DOHH2 (cell line): ENCODE measurements at regions not wholly inside any gene's neighbourhood (a gene's known extent, or its start where the extent isn't known, plus 50 kb on each side); places are given as distances from the start of the nearest gene placed in this dataset.

ENCODE experiments used
- H3F3A ChIP-seq: fragments of 200-600 bp; sonication (generic), shearing (Covaris generic); 2 replicates; pipeline ENCODE4 v1.6.0; 2016; ENCODE audit warnings: antibody characterized with exemption, mild to moderate bottlenecking; ENCODE audit not compliant: control insufficient read depth, insufficient read depth
- H3K27ac ChIP-seq: fragments of 200-600 bp; sonication (generic); 2 replicates; pipeline ENCODE4 v1.5.1; 2014; ENCODE audit warnings: low read depth, mild to moderate bottlenecking, low read length, moderate library complexity
- H3K27me3 ChIP-seq: fragments of 200-600 bp; sonication (generic); 2 replicates; pipeline ENCODE4 v1.6.1; 2014; ENCODE audit warnings: mild to moderate bottlenecking, low read length, mixed read lengths; ENCODE audit not compliant: control insufficient read depth
- H3K36me3 ChIP-seq: fragments of 200-600 bp; sonication (generic); 2 replicates; pipeline ENCODE4 v1.6.1; 2014; ENCODE audit warnings: mild to moderate bottlenecking, low read length, moderate library complexity, mixed read lengths; ENCODE audit not compliant: control insufficient read depth
- H3K4me1 ChIP-seq: fragments of 200-600 bp; sonication (generic); 2 replicates; pipeline ENCODE4 v1.6.1; 2014; ENCODE audit warnings: mild to moderate bottlenecking, low read length, mixed read lengths; ENCODE audit not compliant: control insufficient read depth
- H3K4me2 ChIP-seq: fragments of 200-600 bp; sonication (generic); 2 replicates; pipeline ENCODE4 v1.6.0; 2014; ENCODE audit warnings: mild to moderate bottlenecking, low read length, moderate library complexity
- H3K4me3 ChIP-seq: fragments of 200-600 bp; sonication (generic); 2 replicates; pipeline ENCODE4 v1.5.1; 2014; ENCODE audit warnings: mild to moderate bottlenecking, low read length, mixed read lengths
- H3K79me2 ChIP-seq: fragments of 200-600 bp; sonication (generic); 2 replicates; pipeline ENCODE4 v1.6.1; 2014; ENCODE audit warnings: mild to moderate bottlenecking, low read length, mixed read lengths; ENCODE audit not compliant: control insufficient read depth
- H3K9me2 ChIP-seq: fragments of 200-600 bp; sonication (generic); replicated peaks from 2 replicates; pipeline ENCODE4 v1.6.1; 2014; ENCODE audit warnings: mild to moderate bottlenecking, low read length, mixed read lengths; ENCODE audit not compliant: control insufficient read depth
- H3K9me3 ChIP-seq: fragments of 200-600 bp; sonication (generic); 2 replicates; pipeline ENCODE4 v1.6.1; 2014; ENCODE audit warnings: antibody characterized with exemption, low read length, mixed read lengths; ENCODE audit not compliant: control insufficient read depth, insufficient read depth
- H4K20me1 ChIP-seq: fragments of 200-600 bp; sonication (generic); 2 replicates; pipeline ENCODE4 v1.6.0; 2014; ENCODE audit warnings: low read depth, mild to moderate bottlenecking, antibody characterized with exemption, low read length, moderate library complexity; ENCODE audit not compliant: control insufficient read depth, insufficient read depth
- EZH2phosphoT487 ChIP-seq: fragments of 200-600 bp; sonication (generic); IDR thresholded peaks from 2 replicates; pipeline ENCODE4 v1.6.1; 2017; ENCODE audit warnings: borderline replicate concordance, mild to moderate bottlenecking, antibody characterized with exemption, low read length, moderate library complexity, mixed read lengths
- TF ChIP-seq, protein P1 (sequence below): fragments of 200-600 bp; sonication (generic); IDR thresholded peaks from one replicate; pipeline ENCODE4 v1.5.1; 2014; ENCODE audit warnings: antibody characterized with exemption, mild to moderate bottlenecking, low read depth, low read length; ENCODE audit not compliant: poor library complexity, severe bottlenecking

- H3K9me2 ChIP-seq: no peaks in the 10 kb centered on the region
- TF ChIP-seq, protein P1, sequence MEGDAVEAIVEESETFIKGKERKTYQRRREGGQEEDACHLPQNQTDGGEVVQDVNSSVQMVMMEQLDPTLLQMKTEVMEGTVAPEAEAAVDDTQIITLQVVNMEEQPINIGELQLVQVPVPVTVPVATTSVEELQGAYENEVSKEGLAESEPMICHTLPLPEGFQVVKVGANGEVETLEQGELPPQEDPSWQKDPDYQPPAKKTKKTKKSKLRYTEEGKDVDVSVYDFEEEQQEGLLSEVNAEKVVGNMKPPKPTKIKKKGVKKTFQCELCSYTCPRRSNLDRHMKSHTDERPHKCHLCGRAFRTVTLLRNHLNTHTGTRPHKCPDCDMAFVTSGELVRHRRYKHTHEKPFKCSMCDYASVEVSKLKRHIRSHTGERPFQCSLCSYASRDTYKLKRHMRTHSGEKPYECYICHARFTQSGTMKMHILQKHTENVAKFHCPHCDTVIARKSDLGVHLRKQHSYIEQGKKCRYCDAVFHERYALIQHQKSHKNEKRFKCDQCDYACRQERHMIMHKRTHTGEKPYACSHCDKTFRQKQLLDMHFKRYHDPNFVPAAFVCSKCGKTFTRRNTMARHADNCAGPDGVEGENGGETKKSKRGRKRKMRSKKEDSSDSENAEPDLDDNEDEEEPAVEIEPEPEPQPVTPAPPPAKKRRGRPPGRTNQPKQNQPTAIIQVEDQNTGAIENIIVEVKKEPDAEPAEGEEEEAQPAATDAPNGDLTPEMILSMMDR: no peak
- TF ChIP-seq EZH2phosphoT487: no peak
Measured at GRCh38 chr3:90102146-90102545, 994.7 kb downstream of the EPHA3 start.

DNA sequence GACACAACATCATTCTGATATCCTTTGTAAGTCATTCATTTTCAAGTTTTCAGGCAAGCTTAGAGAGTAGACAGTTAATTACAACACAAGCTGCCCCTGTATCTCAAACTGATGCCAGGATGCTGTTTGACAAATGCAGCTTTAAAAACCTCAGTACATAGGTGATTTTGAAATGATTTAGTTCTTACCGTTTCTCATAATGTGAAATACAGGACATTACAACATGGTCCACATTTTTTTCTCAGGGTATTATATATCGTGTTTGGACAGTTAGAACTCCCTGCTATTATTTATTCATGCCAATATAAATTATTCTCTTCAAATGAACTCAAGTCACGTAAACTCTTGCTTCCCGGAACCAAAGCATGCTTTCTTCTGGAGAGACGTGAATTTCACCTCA lies 1013.9 kb downstream of the EPHA3 start:
- no peak overlapping the region for H3K4me3 ChIP-seq
- H3K4me2 ChIP-seq: no peak overlapping the region
- H3K27ac ChIP-seq: no peak overlapping the region
- H3K27me3 ChIP-seq: no peaks in the 10 kb centered on the region
- no peaks in the 10 kb centered on the region for H3F3A ChIP-seq
- H3K36me3 ChIP-seq: no peaks in the 10 kb centered on the region
- no peaks in the 10 kb centered on the region for H4K20me1 ChIP-seq
- H3K9me2 ChIP-seq: no peaks in the 10 kb centered on the region; the same call in 1 of the 2 replicates
- H3K4me1 ChIP-seq: no peaks in the 10 kb centered on the region
- no peaks in the 10 kb centered on the region for H3K79me2 ChIP-seq
- no peaks in the 10 kb centered on the region; the same call in 1 of the 2 replicates for H3K9me3 ChIP-seq
- TF ChIP-seq, protein P1: no peak
- no peak for TF ChIP-seq EZH2phosphoT487

More at GRCh38 chr3:90102146-90102545, 994.7 kb downstream of the EPHA3 start:
- Histone ChIP-seq H3K4me3 (no peak overlapping the region), H3F3A (no peaks in the 10 kb centered on the region), H3K4me2 (no peak overlapping the region), H3K9me3 (no peaks in the 10 kb centered on the region), H4K20me1 (no peaks in the 10 kb centered on the region), H3K27me3 (no peaks in the 10 kb centered on the region), H3K36me3 (no peaks in the 10 kb centered on the region), H3K4me1 (no peaks in the 10 kb centered on the region), H3K27ac (no peak overlapping the region), H3K79me2 (no peaks in the 10 kb centered on the region)

- no peak overlapping the region for H3K27ac ChIP-seq
- H3K79me2 ChIP-seq: no peaks in the 10 kb centered on the region
- no peaks in the 10 kb centered on the region for H3F3A ChIP-seq
- H3K27me3 ChIP-seq: no peaks in the 10 kb centered on the region
- no peak overlapping the region for H3K4me2 ChIP-seq
- H4K20me1 ChIP-seq: no peaks in the 10 kb centered on the region
- no peaks in the 10 kb centered on the region; the same call in 1 of the 2 replicates for H3K9me2 ChIP-seq
- H3K9me3 ChIP-seq: no peaks in the 10 kb centered on the region; the same call in 1 of the 2 replicates
- H3K4me3 ChIP-seq: no peak overlapping the region
- no peak for TF ChIP-seq EZH2phosphoT487
- no peaks in the 10 kb centered on the region for H3K4me1 ChIP-seq
- no peaks in the 10 kb centered on the region for H3K36me3 ChIP-seq
Measured at GRCh38 chr3:90128391-90128790, 1021.0 kb downstream of the EPHA3 start.

- no peak for TF ChIP-seq EZH2phosphoT487
- TF ChIP-seq, protein P1: no peak
- Histone ChIP-seq H3K36me3 (no peaks in the 10 kb centered on the region), H4K20me1 (no peaks in the 10 kb centered on the region), H3K27ac (no peak overlapping the region), H3K9me3 (no peaks in the 10 kb centered on the region; the same call in 1 of the 2 replicates), H3K4me3 (no peak overlapping the region), H3K9me2 (no peaks in the 10 kb centered on the region), H3K79me2 (no peaks in the 10 kb centered on the region), H3K27me3 (no peaks in the 10 kb centered on the region), H3F3A (no peaks in the 10 kb centered on the region), H3K4me1 (no peaks in the 10 kb centered on the region), H3K4me2 (no peak overlapping the region)
Measured at GRCh38 chr3:90129730-90130129, 1022.3 kb downstream of the EPHA3 start.
